Stimulated activated CD4-positive, alpha-beta T cell treated with anti-CD3 and anti-CD28 coated beads, Interleukin-15, amount 100 ng/mL, for 1 hour (primary cell): ENCODE measurements at regions not wholly inside any gene's neighbourhood (a gene's known extent, or its start where the extent isn't known, plus 50 kb on each side); places are given as distances from the start of the nearest gene placed in this dataset.
"Not testable (repeated sequence)": the region's sequence is repeated elsewhere in the genome, so short reads cannot be mapped to it uniquely, and the experiment has no call there.

Experiments
- DNase-seq, 2 donors: peaks; one replicate each; pipeline ENCODE4 v3.0.0-alpha.2; 2020; ENCODE audit warnings: low read depth in 1 of 2, low spot score in 1 of 2

GRCh38 chrX:22758807-22759481 lies 240.8 kb upstream of the DDX53 start:
- DNase-seq = no peak

GRCh38 chrX:22760513-22761057 lies 239.2 kb upstream of the DDX53 start:
- DNase-seq = no peak

GRCh38 chrX:22788221-22788620 lies 211.5 kb upstream of the DDX53 start:
- DNase-seq = no peak

- no peak for DNase-seq
Observed at GRCh38 chrX:22795671-22796070, 204.1 kb upstream of the DDX53 start.

- DNase-seq = no peak
Observed at GRCh38 chrX:22800360-22800759, 199.4 kb upstream of the DDX53 start.

- no peak for DNase-seq
Observed at GRCh38 chrX:22800806-22801205, 199.0 kb upstream of the DDX53 start.

- no peak for DNase-seq
Observed at GRCh38 chrX:22803353-22803752, 196.4 kb upstream of the DDX53 start.

GRCh38 chrX:22810876-22811275 lies 188.9 kb upstream of the DDX53 start:
- DNase-seq = no peak

GRCh38 chrX:22818061-22818460 lies 181.7 kb upstream of the DDX53 start:
- no peak for DNase-seq

- no peak for DNase-seq
Observed at GRCh38 chrX:22855693-22856092, 144.1 kb upstream of the DDX53 start.

- DNase-seq = no peak
Observed at GRCh38 chrX:22859642-22860041, 140.1 kb upstream of the DDX53 start.

- DNase-seq = not testable (repeated sequence)
Observed at GRCh38 chrX:22866801-22867200, 133.0 kb upstream of the DDX53 start.

GRCh38 chrX:22882543-22882942 lies 117.2 kb upstream of the DDX53 start:
- DNase-seq = no peak

GRCh38 chrX:22889819-22890218 lies 109.9 kb upstream of the DDX53 start:
- no peak for DNase-seq

- no peak for DNase-seq
Observed at GRCh38 chrX:22912616-22913015, 87.1 kb upstream of the DDX53 start.

- no peak for DNase-seq
Observed at GRCh38 chrX:22922961-22923360, 76.8 kb upstream of the DDX53 start.

GRCh38 chrX:22934640-22935039 lies 65.1 kb upstream of the DDX53 start:
- no peak for DNase-seq

GRCh38 chrX:22944945-22945344 lies 54.8 kb upstream of the DDX53 start:
- DNase-seq = no peak
